ENCODE measurements at regions not wholly inside any gene's neighbourhood (a gene's known extent, or its start where the extent isn't known, plus 50 kb on each side); places are given as distances from the start of the nearest gene placed in this dataset.

DNA sequence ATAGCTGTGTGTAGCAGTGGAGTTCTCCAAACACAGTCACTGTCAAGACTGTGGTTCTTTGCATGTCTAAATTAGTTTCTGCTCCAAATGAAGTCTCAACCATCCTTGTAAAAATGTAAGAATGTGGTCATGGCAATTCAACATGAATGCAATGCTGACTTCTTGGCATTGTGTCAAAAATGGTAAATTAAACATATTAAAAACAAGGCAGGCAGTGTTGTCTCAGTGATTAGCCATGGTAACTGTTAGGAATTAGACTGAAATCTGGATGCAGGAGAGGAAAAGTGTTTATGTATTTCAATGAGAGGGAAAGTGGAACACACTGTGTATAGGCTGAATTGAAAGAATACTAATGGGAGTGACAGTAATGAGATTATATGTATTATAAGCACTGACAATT, 597.2 kb downstream of the EDEM1 start:
- DNase-seq (ENCODE audit: low read depth) = no peak
- no peaks in the 10 kb centered on the region for H3K36me3 ChIP-seq (ENCODE audit: control insufficient read depth, insufficient read depth, low read length)
- TF ChIP-seq, protein P1, sequence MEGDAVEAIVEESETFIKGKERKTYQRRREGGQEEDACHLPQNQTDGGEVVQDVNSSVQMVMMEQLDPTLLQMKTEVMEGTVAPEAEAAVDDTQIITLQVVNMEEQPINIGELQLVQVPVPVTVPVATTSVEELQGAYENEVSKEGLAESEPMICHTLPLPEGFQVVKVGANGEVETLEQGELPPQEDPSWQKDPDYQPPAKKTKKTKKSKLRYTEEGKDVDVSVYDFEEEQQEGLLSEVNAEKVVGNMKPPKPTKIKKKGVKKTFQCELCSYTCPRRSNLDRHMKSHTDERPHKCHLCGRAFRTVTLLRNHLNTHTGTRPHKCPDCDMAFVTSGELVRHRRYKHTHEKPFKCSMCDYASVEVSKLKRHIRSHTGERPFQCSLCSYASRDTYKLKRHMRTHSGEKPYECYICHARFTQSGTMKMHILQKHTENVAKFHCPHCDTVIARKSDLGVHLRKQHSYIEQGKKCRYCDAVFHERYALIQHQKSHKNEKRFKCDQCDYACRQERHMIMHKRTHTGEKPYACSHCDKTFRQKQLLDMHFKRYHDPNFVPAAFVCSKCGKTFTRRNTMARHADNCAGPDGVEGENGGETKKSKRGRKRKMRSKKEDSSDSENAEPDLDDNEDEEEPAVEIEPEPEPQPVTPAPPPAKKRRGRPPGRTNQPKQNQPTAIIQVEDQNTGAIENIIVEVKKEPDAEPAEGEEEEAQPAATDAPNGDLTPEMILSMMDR (IDR thresholded peaks at IDR 0.05; ENCODE audit: insufficient read depth, low read length, poor library complexity, severe bottlenecking) = no peak
- no peaks in the 10 kb centered on the region for H3K27me3 ChIP-seq (ENCODE audit: control insufficient read depth, insufficient read depth, low read length)
- H3K4me3 ChIP-seq (ENCODE audit: low read depth, low read length) = no peak overlapping the region

DNA sequence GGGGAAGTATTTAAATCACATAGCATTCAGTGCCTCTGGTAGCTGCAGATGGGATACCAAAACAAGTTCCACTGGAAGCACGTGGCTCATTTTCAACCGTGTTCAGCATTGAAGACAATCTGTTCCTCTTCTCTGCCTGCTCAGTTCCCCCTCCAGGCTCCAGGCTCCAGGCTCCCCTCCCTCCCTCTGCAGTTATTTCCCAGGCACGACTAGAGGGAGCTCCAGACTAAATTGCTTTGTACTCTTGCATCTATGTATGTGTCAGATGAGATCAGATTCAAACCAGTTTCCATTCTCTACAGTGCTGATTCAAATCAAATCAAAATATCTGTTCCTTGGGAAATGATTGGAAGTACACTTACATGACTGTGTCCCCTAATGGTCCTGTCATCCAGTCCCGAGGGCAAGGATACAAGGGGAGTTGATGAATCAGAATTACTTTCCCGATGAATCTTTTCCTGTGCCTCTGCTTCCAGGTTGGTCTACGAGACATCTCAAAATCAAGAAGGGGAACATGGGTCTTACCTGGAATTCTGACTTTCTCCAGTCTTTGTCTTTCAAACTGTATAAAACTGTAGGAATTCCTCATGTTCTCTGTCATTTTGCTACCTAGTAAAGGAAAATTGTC, 600.5 kb downstream of the EDEM1 start:
- TF ChIP-seq, protein P1 (IDR thresholded peaks at IDR 0.05; ENCODE audit: insufficient read depth, low read length, poor library complexity, severe bottlenecking) = peak; percentile 51
- no peak overlapping the region for H3K4me3 ChIP-seq (ENCODE audit: low read depth, low read length)
- H3K27me3 ChIP-seq (ENCODE audit: control insufficient read depth, insufficient read depth, low read length) = no peaks in the 10 kb centered on the region
- DNase-seq (ENCODE audit: low read depth) = no peak
- H3K36me3 ChIP-seq (ENCODE audit: control insufficient read depth, insufficient read depth, low read length) = no peaks in the 10 kb centered on the region

DNA sequence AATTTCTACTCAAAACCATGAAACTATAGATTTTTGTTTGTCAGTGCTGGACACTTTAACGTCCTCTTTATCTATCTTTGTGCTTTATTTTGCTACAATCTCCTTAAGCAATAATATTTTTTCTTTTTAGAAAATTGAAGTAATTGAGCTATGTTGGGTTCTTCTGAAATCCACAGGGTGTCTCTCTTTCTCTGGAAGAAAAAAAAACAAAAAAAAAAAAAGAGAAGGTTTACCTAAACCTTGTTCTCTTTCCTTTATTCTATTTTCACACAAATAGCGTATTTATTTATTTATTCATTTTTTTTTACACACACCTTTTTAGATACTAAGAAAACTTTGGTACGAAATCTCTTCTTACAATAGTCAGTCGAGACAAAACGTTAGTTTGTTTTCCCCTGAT, 601.0 kb downstream of the EDEM1 start:
- DNase-seq (ENCODE audit: low read depth) = no peak
- no peaks in the 10 kb centered on the region for H3K27me3 ChIP-seq (ENCODE audit: control insufficient read depth, insufficient read depth, low read length)
- no peaks in the 10 kb centered on the region for H3K36me3 ChIP-seq (ENCODE audit: control insufficient read depth, insufficient read depth, low read length)
- TF ChIP-seq, protein P1 (IDR thresholded peaks at IDR 0.05; ENCODE audit: insufficient read depth, low read length, poor library complexity, severe bottlenecking) = no peak
- H3K4me3 ChIP-seq (ENCODE audit: low read depth, low read length) = no peak overlapping the region

DNA sequence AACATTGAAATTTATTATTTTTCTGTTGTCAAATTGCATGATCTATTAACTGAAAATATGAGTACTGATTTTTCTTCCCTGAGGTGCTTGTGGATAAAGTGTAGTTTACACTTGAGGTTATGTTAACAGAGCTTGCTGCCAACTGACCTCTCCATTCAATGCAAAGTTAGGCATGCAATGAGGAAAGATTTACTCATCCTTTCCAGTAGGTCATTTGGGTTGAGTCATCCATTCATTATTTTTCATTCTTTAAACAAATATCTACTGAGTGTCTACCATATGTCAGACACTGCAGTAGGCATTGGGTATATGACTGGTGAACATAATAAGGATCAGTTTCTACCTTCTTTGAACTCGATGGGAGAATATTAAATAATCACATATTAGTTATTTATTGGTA, 604.1 kb downstream of the EDEM1 start:
- no peaks in the 10 kb centered on the region for H3K36me3 ChIP-seq (ENCODE audit: control insufficient read depth, insufficient read depth, low read length)
- DNase-seq (ENCODE audit: low read depth) = peak; percentile 19
- TF ChIP-seq, protein P1 (IDR thresholded peaks at IDR 0.05; ENCODE audit: insufficient read depth, low read length, poor library complexity, severe bottlenecking) = no peak
- H3K4me3 ChIP-seq (ENCODE audit: low read depth, low read length) = no peak overlapping the region
- H3K27me3 ChIP-seq (ENCODE audit: control insufficient read depth, insufficient read depth, low read length) = no peaks in the 10 kb centered on the region

DNA sequence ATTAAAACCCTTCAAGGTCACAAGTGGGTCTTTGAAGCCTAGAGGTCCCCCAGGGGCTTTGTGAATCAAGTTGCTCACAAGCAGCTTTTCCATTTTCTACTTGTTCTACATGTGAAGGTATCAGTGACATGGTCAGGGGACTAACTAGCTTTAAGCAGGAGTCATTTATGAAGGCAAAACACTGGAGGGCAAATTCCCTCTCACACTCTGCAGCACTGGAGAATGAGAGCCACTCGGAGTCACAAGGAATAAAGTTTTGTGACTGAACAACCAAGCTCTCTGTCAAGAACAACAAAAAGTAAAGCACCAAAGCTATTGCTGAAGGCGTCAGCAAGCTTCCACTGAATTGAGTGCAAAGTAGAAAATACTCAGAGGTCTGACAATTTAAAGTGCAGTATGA, 609.0 kb downstream of the EDEM1 start:
- TF ChIP-seq, protein P1 (IDR thresholded peaks at IDR 0.05; ENCODE audit: insufficient read depth, low read length, poor library complexity, severe bottlenecking) = no peak
- Histone ChIP-seq H3K27me3 (ENCODE audit: control insufficient read depth, insufficient read depth, low read length) (no peaks in the 10 kb centered on the region), H3K36me3 (ENCODE audit: control insufficient read depth, insufficient read depth, low read length) (no peaks in the 10 kb centered on the region), H3K4me3 (ENCODE audit: low read depth, low read length) (no peak overlapping the region)
- DNase-seq (ENCODE audit: low read depth) = no peak

DNA sequence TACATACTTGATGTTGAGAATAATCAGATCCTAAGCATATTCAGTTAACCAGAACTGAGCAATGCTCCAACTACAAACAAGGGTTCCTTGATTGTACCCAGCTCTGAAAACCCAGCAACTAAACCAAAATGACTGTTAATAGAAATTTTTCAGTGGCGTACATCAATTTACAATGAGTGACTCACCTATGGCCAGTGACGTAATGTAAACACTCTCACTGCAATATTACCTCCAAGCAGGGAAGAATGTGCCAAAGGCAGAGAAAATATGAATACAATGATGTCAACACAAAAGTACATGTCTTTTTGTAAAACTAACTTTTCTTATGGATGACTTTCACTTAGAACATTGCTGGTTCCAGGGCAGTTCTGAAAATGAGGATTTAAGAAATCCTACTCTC, 611.3 kb downstream of the EDEM1 start:
- no peak for DNase-seq (ENCODE audit: low read depth)
- TF ChIP-seq, protein P1 (IDR thresholded peaks at IDR 0.05; ENCODE audit: insufficient read depth, low read length, poor library complexity, severe bottlenecking) = no peak
- Histone ChIP-seq H3K4me3 (ENCODE audit: low read depth, low read length) (no peak overlapping the region), H3K36me3 (ENCODE audit: control insufficient read depth, insufficient read depth, low read length) (no peaks in the 10 kb centered on the region), H3K27me3 (ENCODE audit: control insufficient read depth, insufficient read depth, low read length) (no peaks in the 10 kb centered on the region)
